SK-N-MC (cell line): ENCODE measurements at regions not wholly inside any gene's neighbourhood (a gene's known extent, or its start where the extent isn't known, plus 50 kb on each side); places are given as distances from the start of the nearest gene placed in this dataset.

Experiments
- DNase-seq: peaks from one replicate; pipeline ENCODE4 v3.0.0-alpha.2; 2011; ENCODE audit warnings: low read depth, low spot score
- H3K27ac ChIP-seq: fragments of 200-600 bp; sonication (generic); 2 replicates; pipeline ENCODE4 v1.5.1; 2016; ENCODE audit warnings: mixed run types
- H3K36me3 ChIP-seq: fragments of 200-600 bp; sonication (generic); 2 replicates; pipeline ENCODE4 v1.6.1; 2017; ENCODE audit warnings: antibody characterized with exemption, low read length, mixed read lengths; ENCODE audit not compliant: insufficient read depth
- H3K4me3 ChIP-seq: fragments of 200-600 bp; sonication (generic); 2 replicates; pipeline ENCODE4 v1.5.1; 2016
- H3K9ac ChIP-seq: fragments of 200-600 bp; sonication (generic); 2 replicates; pipeline ENCODE4 v1.8.0; 2017; ENCODE audit warnings: mixed run types, mixed read lengths; ENCODE audit not compliant: insufficient read length
- H3K9me3 ChIP-seq: fragments of 200-600 bp; sonication (generic); 2 replicates; pipeline ENCODE4 v1.6.1; 2017; ENCODE audit warnings: low read depth, mild to moderate bottlenecking, antibody characterized with exemption, low read length, moderate library complexity, mixed read lengths
- EZH2 ChIP-seq: fragments of 200-600 bp; sonication (generic); IDR thresholded peaks from one replicate; pipeline ENCODE4 v1.6.1; 2017; ENCODE audit warnings: antibody characterized with exemption
- FOXP2 ChIP-seq: optimal IDR thresholded peaks from 2 replicates; pipeline ENCODE3; 2011; ENCODE audit warnings: mild to moderate bottlenecking, moderate library complexity; ENCODE audit not compliant: insufficient read depth; ENCODE audit errors: extremely low read length, control extremely low read depth
- POLR2AphosphoS5 ChIP-seq: IDR thresholded peaks from 2 replicates; pipeline ENCODE4 v1.6.1; 2012; ENCODE audit warnings: mild to moderate bottlenecking, low read depth, low read length, borderline replicate concordance

GRCh38 chr15:96031426-96032110 is 298.9 kb upstream of the NR2F2 start:
- DNase-seq: no peak
- Histone ChIP-seq H3K9me3 (no peaks in the 10 kb centered on the region), H3K27ac (no peak overlapping the region), H3K4me3 (no peak overlapping the region), H3K36me3 (no peaks in the 10 kb centered on the region), H3K9ac (no peak overlapping the region)
- TF ChIP-seq EZH2: no peak
- TF ChIP-seq POLR2AphosphoS5: no peak
- TF ChIP-seq FOXP2: no peak

GRCh38 chr15:96035091-96035490 is 295.4 kb upstream of the NR2F2 start:
- Histone ChIP-seq H3K36me3 (no peaks in the 10 kb centered on the region), H3K9me3 (no peaks in the 10 kb centered on the region), H3K9ac (no peak overlapping the region), H3K27ac (no peak overlapping the region), H3K4me3 (no peak overlapping the region)
- DNase-seq: no peak
- TF ChIP-seq EZH2 (no peak), FOXP2 (no peak), POLR2AphosphoS5 (no peak)

- H3K9ac ChIP-seq: no peak overlapping the region
- TF ChIP-seq POLR2AphosphoS5: no peak
- no peak for TF ChIP-seq EZH2
- TF ChIP-seq FOXP2: no peak
- H3K4me3 ChIP-seq: no peak overlapping the region
- H3K9me3 ChIP-seq: no peaks in the 10 kb centered on the region
- no peak for DNase-seq
- H3K36me3 ChIP-seq: no peaks in the 10 kb centered on the region
- no peak overlapping the region for H3K27ac ChIP-seq
Measured at GRCh38 chr15:96035635-96036034, 294.9 kb upstream of the NR2F2 start.

GRCh38 chr15:96037584-96037983 is 292.9 kb upstream of the NR2F2 start:
- H3K9ac ChIP-seq: no peak overlapping the region
- no peak for TF ChIP-seq FOXP2
- TF ChIP-seq POLR2AphosphoS5: no peak
- no peak for DNase-seq
- H3K36me3 ChIP-seq: no peaks in the 10 kb centered on the region
- peak overlapping the region; percentile 36; the same call in 1 of the 2 replicates for H3K4me3 ChIP-seq
- no peaks in the 10 kb centered on the region for H3K9me3 ChIP-seq
- H3K27ac ChIP-seq: no peak overlapping the region

- Histone ChIP-seq H3K36me3 (no peaks in the 10 kb centered on the region), H3K9ac (no peak overlapping the region), H3K9me3 (no peaks in the 10 kb centered on the region), H3K4me3 (no peak overlapping the region), H3K27ac (no peak overlapping the region)
- no peak for DNase-seq
- TF ChIP-seq POLR2AphosphoS5: no peak
- TF ChIP-seq FOXP2: no peak
- TF ChIP-seq EZH2: no peak
Measured at GRCh38 chr15:96038131-96038530, 292.4 kb upstream of the NR2F2 start.

GRCh38 chr15:96038650-96039049 is 291.9 kb upstream of the NR2F2 start:
- no peak overlapping the region for H3K9ac ChIP-seq
- no peak for DNase-seq
- H3K27ac ChIP-seq: no peak overlapping the region
- H3K4me3 ChIP-seq: no peak overlapping the region
- TF ChIP-seq FOXP2 (no peak), EZH2 (no peak), POLR2AphosphoS5 (no peak)
- H3K36me3 ChIP-seq: no peaks in the 10 kb centered on the region
- no peaks in the 10 kb centered on the region for H3K9me3 ChIP-seq

- H3K9me3 ChIP-seq: no peaks in the 10 kb centered on the region
- no peak overlapping the region for H3K4me3 ChIP-seq
- H3K27ac ChIP-seq: no peak overlapping the region
- H3K36me3 ChIP-seq: no peaks in the 10 kb centered on the region
- no peak for TF ChIP-seq EZH2
- TF ChIP-seq FOXP2: no peak
- no peak for TF ChIP-seq POLR2AphosphoS5
- no peak for DNase-seq
- H3K9ac ChIP-seq: no peak overlapping the region
Measured at GRCh38 chr15:96041982-96042733, 288.3 kb upstream of the NR2F2 start.

- Histone ChIP-seq H3K9ac (no peak overlapping the region), H3K27ac (no peak overlapping the region), H3K36me3 (no peaks in the 10 kb centered on the region), H3K4me3 (no peak overlapping the region), H3K9me3 (no peaks in the 10 kb centered on the region)
- TF ChIP-seq EZH2 (no peak), POLR2AphosphoS5 (no peak), FOXP2 (no peak)
- no peak for DNase-seq
Measured at GRCh38 chr15:96042734-96043224, 287.7 kb upstream of the NR2F2 start.
